ENCODE measurements at regions not wholly inside any gene's neighbourhood (a gene's known extent, or its start where the extent isn't known, plus 50 kb on each side); places are given as distances from the start of the nearest gene placed in this dataset.
A peak's percentile ranks its signal among the peaks of the same experiment; 100 is the strongest.

GRCh38 chr14:43056106-43056505 is 1449.4 kb downstream of the LRFN5 start:
- intact Hi-C loops (cut with micrococcal nuclease; ENCODE audit: unreplicated experiment) (no loop called here), in situ Hi-C loops (cut with HindIII; ENCODE audit: extremely low pct_ligation_motif_present, low pct_unique_long_range_greater_than_20kb) (no loop called here)
- FAIRE-seq (no peak), DNase-seq (ENCODE audit: low spot score) (no peak), ATAC-seq (no peak)
- WGBS (ENCODE audit: low lambda C conversion rate), result 1% methylated on average over 1 of the region's 1 CpG
- Histone ChIP-seq H3K4me2 (ENCODE audit: low read depth, low read length) (no peak overlapping the region), H3K9ac (ENCODE audit: insufficient read depth, low read depth, low read length) (no peak overlapping the region), H3K4me1 (ENCODE audit: insufficient read depth, low read length) (no peaks in the 10 kb centered on the region), H3K4me3 (replicated peaks in 1 of 3; ENCODE audit: insufficient read depth in 1 of 3, low read depth in 2 of 3, low read length in 3 of 3) (no peak overlapping the region), H3K36me3 (replicated peaks in 1 of 2; ENCODE audit: control insufficient read depth in 1 of 2, insufficient read depth in 2 of 2, low read length in 2 of 2) (no peaks in the 10 kb centered on the region), H2AFZ (ENCODE audit: low read length) (no peak overlapping the region), H4K20me1 (ENCODE audit: insufficient read depth, low read length) (no peaks in the 10 kb centered on the region), H3K9me3 (ENCODE audit: low read length) (peaks cover 97% of the 10 kb centered on the region), H3K27ac (ENCODE audit: extremely low read length, insufficient read depth, low read length) (no peak overlapping the region), H3K79me2 (ENCODE audit: insufficient read depth, low read length) (no peaks in the 10 kb centered on the region), H3K27me3 (ENCODE audit: control insufficient read depth in 1 of 2, insufficient read depth in 2 of 2, low read length in 2 of 2) (no peaks in the 10 kb centered on the region)
- TF ChIP-seq THAP7 (CRISPR knock-in tag; IDR thresholded peaks at IDR 0.05) (no peak), ZNF674 (CRISPR knock-in tag; IDR thresholded peaks at IDR 0.05; ENCODE audit: low read depth) (no peak), HDAC1 (CRISPR knock-in tag; IDR thresholded peaks at IDR 0.05) (0 out of 2 replicates have a peak, but pooled peaks have one; percentile 15), ATF7 (IDR thresholded peaks at IDR 0.05) (peak; percentile 99), ATF7 (CRISPR knock-in tag; IDR thresholded peaks at IDR 0.05) (no peak), ZNF326 (CRISPR knock-in tag; IDR thresholded peaks at IDR 0.05; ENCODE audit: borderline replicate concordance) (no peak), MAFF (IDR thresholded peaks at IDR 0.05; ENCODE audit: low read depth, low read length) (no peak), MTA1 (CRISPR knock-in tag; IDR thresholded peaks at IDR 0.05; ENCODE audit: borderline replicate concordance) (no peak)
- TF ChIP-seq, protein P1, sequence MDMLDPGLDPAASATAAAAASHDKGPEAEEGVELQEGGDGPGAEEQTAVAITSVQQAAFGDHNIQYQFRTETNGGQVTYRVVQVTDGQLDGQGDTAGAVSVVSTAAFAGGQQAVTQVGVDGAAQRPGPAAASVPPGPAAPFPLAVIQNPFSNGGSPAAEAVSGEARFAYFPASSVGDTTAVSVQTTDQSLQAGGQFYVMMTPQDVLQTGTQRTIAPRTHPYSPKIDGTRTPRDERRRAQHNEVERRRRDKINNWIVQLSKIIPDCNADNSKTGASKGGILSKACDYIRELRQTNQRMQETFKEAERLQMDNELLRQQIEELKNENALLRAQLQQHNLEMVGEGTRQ (IDR thresholded peaks at IDR 0.05; ENCODE audit: low read depth, low read length), result no peak
- TF ChIP-seq, protein P1 (CRISPR knock-in tag; IDR thresholded peaks at IDR 0.05; ENCODE audit: borderline replicate concordance), result 0 out of 2 replicates have a peak, but pooled peaks have one; percentile 7
- POLR2A ChIA-PET, result no interaction called here
- BruUV-seq (replicated peaks), result no TSS peak
- CTCF ChIA-PET (ENCODE audit: low intra/inter-chr PET ratio, low total read pairs), result no interaction called here
